Uterus (tissue), 2 donors: ENCODE measurements at regions not wholly inside any gene's neighbourhood (a gene's known extent, or its start where the extent isn't known, plus 50 kb on each side); places are given as distances from the start of the nearest gene placed in this dataset.

Experiments used
- POLR2A ChIP-seq, 2 donors: fragments of 450-650 bp; IDR thresholded peaks; one replicate each; pipeline ENCODE4 v1.6.1; 2016; ENCODE audit warnings: antibody characterized with exemption in 2 of 2, mild to moderate bottlenecking in 1 of 2, moderate library complexity in 1 of 2
- TF ChIP-seq, protein P1 (sequence below), 4 experiments: fragments of 200-600 bp in 2 of 4; fragments of 450-650 bp in 2 of 4; sonication (generic) in 2 of 4; IDR thresholded peaks; one replicate each; pipeline ENCODE4 v1.5.1; 2016 to 2019; ENCODE audit warnings: antibody characterized with exemption in 4 of 4, mild to moderate bottlenecking in 2 of 4, moderate library complexity in 1 of 4

DNA sequence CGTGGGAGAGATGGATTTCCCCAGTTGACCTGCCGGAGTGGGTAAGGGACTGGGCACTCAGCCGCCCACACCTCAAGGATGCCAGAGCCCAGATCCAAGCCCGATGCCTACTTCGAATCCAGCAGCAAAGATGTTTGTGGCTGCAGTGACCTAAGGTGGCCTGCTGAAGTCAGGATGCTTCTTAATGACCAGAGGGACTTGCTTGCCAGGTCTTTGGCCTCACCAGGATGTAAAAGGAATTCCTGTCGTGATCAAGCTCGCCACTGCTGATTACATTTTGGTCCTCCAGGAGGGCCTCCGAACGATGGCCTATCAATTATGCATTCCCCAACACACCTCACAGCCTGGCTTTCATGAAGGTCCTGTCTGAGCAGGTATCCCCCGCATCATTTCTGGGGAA lies 349.5 kb upstream of the ZMIZ1 start:
- TF ChIP-seq, protein P1, sequence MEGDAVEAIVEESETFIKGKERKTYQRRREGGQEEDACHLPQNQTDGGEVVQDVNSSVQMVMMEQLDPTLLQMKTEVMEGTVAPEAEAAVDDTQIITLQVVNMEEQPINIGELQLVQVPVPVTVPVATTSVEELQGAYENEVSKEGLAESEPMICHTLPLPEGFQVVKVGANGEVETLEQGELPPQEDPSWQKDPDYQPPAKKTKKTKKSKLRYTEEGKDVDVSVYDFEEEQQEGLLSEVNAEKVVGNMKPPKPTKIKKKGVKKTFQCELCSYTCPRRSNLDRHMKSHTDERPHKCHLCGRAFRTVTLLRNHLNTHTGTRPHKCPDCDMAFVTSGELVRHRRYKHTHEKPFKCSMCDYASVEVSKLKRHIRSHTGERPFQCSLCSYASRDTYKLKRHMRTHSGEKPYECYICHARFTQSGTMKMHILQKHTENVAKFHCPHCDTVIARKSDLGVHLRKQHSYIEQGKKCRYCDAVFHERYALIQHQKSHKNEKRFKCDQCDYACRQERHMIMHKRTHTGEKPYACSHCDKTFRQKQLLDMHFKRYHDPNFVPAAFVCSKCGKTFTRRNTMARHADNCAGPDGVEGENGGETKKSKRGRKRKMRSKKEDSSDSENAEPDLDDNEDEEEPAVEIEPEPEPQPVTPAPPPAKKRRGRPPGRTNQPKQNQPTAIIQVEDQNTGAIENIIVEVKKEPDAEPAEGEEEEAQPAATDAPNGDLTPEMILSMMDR (IDR thresholded peaks at IDR 0.05): no peak
- no peak for TF ChIP-seq POLR2A (IDR thresholded peaks at IDR 0.05)
